MM.1S (cell line): ENCODE measurements at regions not wholly inside any gene's neighbourhood (a gene's known extent, or its start where the extent isn't known, plus 50 kb on each side); places are given as distances from the start of the nearest gene placed in this dataset.

Experiments
- DNase-seq: peaks from one replicate; pipeline ENCODE4 v3.0.0-alpha.2; 2015
- H2AFZ ChIP-seq: fragments of 300-600 bp; sonication (generic); 2 replicates; pipeline ENCODE4 v1.6.0; 2016; ENCODE audit warnings: antibody characterized with exemption, low read length
- H3F3A ChIP-seq: fragments of 300-600 bp; sonication (generic); 2 replicates; pipeline ENCODE4 v1.6.1; 2016; ENCODE audit warnings: mild to moderate bottlenecking, antibody characterized with exemption, low read length, moderate library complexity, mixed read lengths; ENCODE audit not compliant: insufficient read depth
- H3K27ac ChIP-seq: fragments of 300-600 bp; sonication (generic); 2 replicates; pipeline ENCODE4 v1.5.1; 2016; ENCODE audit warnings: mild to moderate bottlenecking, low read length
- H3K27me3 ChIP-seq: fragments of 300-600 bp; sonication (generic); replicated peaks from 2 replicates; pipeline ENCODE4 v1.6.0; 2016; ENCODE audit warnings: low read length; ENCODE audit not compliant: insufficient read depth
- H3K36me3 ChIP-seq: fragments of 300-600 bp; sonication (generic); replicated peaks from 2 replicates; pipeline ENCODE4 v1.6.1; 2016; ENCODE audit warnings: mild to moderate bottlenecking, low read length, mixed read lengths; ENCODE audit not compliant: insufficient read depth
- H3K4me1 ChIP-seq: fragments of 300-600 bp; sonication (generic); 2 replicates; pipeline ENCODE4 v1.6.1; 2016; ENCODE audit warnings: low read length, mixed read lengths
- H3K4me2 ChIP-seq: fragments of 300-600 bp; sonication (generic); 2 replicates; pipeline ENCODE4 v1.6.0; 2016; ENCODE audit warnings: low read depth, low read length
- H3K4me3 ChIP-seq: fragments of 300-600 bp; sonication (generic); 2 replicates; pipeline ENCODE4 v1.5.1; 2016; ENCODE audit warnings: low read length, mixed read lengths
- H3K79me2 ChIP-seq: fragments of 300-600 bp; sonication (generic); 2 replicates; pipeline ENCODE4 v1.6.1; 2016; ENCODE audit warnings: mixed run types, low read length, mixed read lengths
- H3K9ac ChIP-seq: fragments of 300-600 bp; sonication (generic); 2 replicates; pipeline ENCODE4 v1.6.1; 2016; ENCODE audit warnings: low read length, mixed read lengths
- H3K9me2 ChIP-seq: fragments of 300-600 bp; sonication (generic); replicated peaks from 2 replicates; pipeline ENCODE4 v1.6.1; 2016; ENCODE audit warnings: mild to moderate bottlenecking, low read length, mixed read lengths; ENCODE audit not compliant: insufficient read depth
- H3K9me3 ChIP-seq: fragments of 300-600 bp; sonication (generic); replicated peaks from 2 replicates; pipeline ENCODE4 v1.6.1; 2016; ENCODE audit warnings: mild to moderate bottlenecking, low read length, mixed read lengths; ENCODE audit not compliant: insufficient read depth
- H4K20me1 ChIP-seq: fragments of 300-600 bp; sonication (generic); 2 replicates; pipeline ENCODE4 v1.6.1; 2016; ENCODE audit warnings: mild to moderate bottlenecking, low read length, moderate library complexity, mixed read lengths; ENCODE audit not compliant: insufficient read depth
- CTCF ChIP-seq: fragments of 300-600 bp; sonication (generic); IDR thresholded peaks from 2 replicates; pipeline ENCODE4 v1.5.1; 2016; ENCODE audit warnings: antibody characterized with exemption, low read length, mixed read lengths
- EZH2 ChIP-seq: fragments of 300-600 bp; sonication (generic); optimal IDR thresholded peaks from 2 replicates; pipeline ENCODE3; 2017; ENCODE audit warnings: low read depth, mild to moderate bottlenecking, antibody characterized with exemption, low read length, mixed read lengths
- EZH2phosphoT487 ChIP-seq: fragments of 300-600 bp; sonication (generic); IDR thresholded peaks from 2 replicates; pipeline ENCODE4 v1.6.1; 2018; ENCODE audit warnings: antibody characterized with exemption, low read length

- DNase-seq, result no peak
- H3F3A ChIP-seq, result no peaks in the 10 kb centered on the region
- no peaks in the 10 kb centered on the region for H3K9me2 ChIP-seq
- H3K9ac ChIP-seq, result no peak overlapping the region
- no peaks in the 10 kb centered on the region for H3K27me3 ChIP-seq
- no peak overlapping the region for H3K27ac ChIP-seq
- H3K4me2 ChIP-seq, result no peak overlapping the region
- no peaks in the 10 kb centered on the region for H3K36me3 ChIP-seq
- H2AFZ ChIP-seq, result no peak overlapping the region
- H3K79me2 ChIP-seq, result no peaks in the 10 kb centered on the region
- no peaks in the 10 kb centered on the region for H3K9me3 ChIP-seq
- H3K4me3 ChIP-seq, result no peak overlapping the region
- H3K4me1 ChIP-seq, result no peaks in the 10 kb centered on the region
- no peaks in the 10 kb centered on the region for H4K20me1 ChIP-seq
- TF ChIP-seq EZH2phosphoT487 (no peak), CTCF (no peak), EZH2 (no peak)
Observed at GRCh38 chr16:65749506-65749905, 617.0 kb upstream of the CDH5 start.

GRCh38 chr16:65746941-65747340, 619.5 kb upstream of the CDH5 start:
- Histone ChIP-seq H3K4me1 (no peaks in the 10 kb centered on the region), H3K9me2 (no peaks in the 10 kb centered on the region), H3F3A (no peaks in the 10 kb centered on the region), H4K20me1 (no peaks in the 10 kb centered on the region), H3K36me3 (no peaks in the 10 kb centered on the region), H3K27ac (no peak overlapping the region), H2AFZ (no peak overlapping the region), H3K4me2 (no peak overlapping the region), H3K9ac (no peak overlapping the region), H3K9me3 (no peaks in the 10 kb centered on the region), H3K79me2 (no peaks in the 10 kb centered on the region), H3K4me3 (no peak overlapping the region), H3K27me3 (no peaks in the 10 kb centered on the region)
- DNase-seq, result no peak
- TF ChIP-seq EZH2, result no peak
- no peak for TF ChIP-seq CTCF

- TF ChIP-seq EZH2, result no peak
- TF ChIP-seq EZH2phosphoT487, result no peak
- no peak for TF ChIP-seq CTCF
- no peaks in the 10 kb centered on the region for H3K9me2 ChIP-seq
- H4K20me1 ChIP-seq, result no peaks in the 10 kb centered on the region
- H2AFZ ChIP-seq, result no peak overlapping the region
- H3K4me1 ChIP-seq, result no peaks in the 10 kb centered on the region
- no peak overlapping the region for H3K4me2 ChIP-seq
- H3K79me2 ChIP-seq, result no peaks in the 10 kb centered on the region
- H3K27me3 ChIP-seq, result no peaks in the 10 kb centered on the region
- H3K9me3 ChIP-seq, result no peaks in the 10 kb centered on the region
- no peak overlapping the region for H3K27ac ChIP-seq
- H3K36me3 ChIP-seq, result no peaks in the 10 kb centered on the region
- no peak overlapping the region for H3K9ac ChIP-seq
- no peak for DNase-seq
- H3K4me3 ChIP-seq, result no peak overlapping the region
- H3F3A ChIP-seq, result no peaks in the 10 kb centered on the region
Observed at GRCh38 chr16:65745201-65745708, 621.2 kb upstream of the CDH5 start.
